ENCODE measurements at regions not wholly inside any gene's neighbourhood (a gene's known extent, or its start where the extent isn't known, plus 50 kb on each side); places are given as distances from the start of the nearest gene placed in this dataset.

DNA sequence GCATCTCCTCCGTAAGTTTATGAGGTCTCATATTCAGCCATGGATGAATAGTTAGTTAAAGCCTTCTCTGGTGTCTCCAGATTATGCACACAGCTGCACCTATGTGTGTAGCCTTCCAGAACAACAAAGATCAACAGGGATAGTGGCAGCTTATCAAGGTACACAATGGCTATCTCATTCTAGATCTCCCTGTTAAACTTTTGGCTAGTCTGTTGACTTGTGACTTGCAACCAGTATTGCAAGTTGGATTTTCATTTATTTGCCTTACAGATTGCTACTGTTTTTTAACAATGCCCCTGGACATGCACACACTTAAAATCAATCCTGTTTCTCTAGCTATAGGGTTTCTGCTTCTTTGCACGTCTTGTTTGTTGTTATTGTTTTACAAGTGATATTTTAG is 363.2 kb downstream of the OMA1 start:
- TF ChIP-seq CTCF (IDR thresholded peaks at IDR 0.05) (no peak), POLR2AphosphoS5 (IDR thresholded peaks at IDR 0.05; ENCODE audit: low read depth, low read length) (no peak), RCOR1 (IDR thresholded peaks at IDR 0.05; ENCODE audit: low read length) (no peak)

All from SK-N-SH (cell line).